ENCODE measurements at regions not wholly inside any gene's neighbourhood (a gene's known extent, or its start where the extent isn't known, plus 50 kb on each side); places are given as distances from the start of the nearest gene placed in this dataset.

DNA sequence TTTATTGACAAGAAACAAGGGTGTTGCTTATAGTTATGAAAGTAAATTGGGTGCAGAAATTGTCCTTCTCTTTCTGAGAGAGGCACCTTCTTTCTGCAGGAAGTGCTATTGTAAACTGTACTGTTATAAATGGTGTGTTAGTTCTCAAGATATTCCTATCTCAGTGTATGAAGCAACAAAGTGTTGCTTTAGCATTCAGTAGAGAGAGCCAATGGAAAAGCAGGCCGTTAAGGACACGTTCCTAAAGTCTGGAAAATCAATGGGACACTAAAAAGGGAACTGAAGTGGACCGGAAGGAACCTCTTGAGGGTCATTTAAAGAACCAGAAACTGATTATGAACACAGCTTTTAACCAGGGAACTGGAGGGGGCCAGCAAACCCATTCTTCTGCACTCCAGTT is 510.0 kb upstream of the ZEB2 start:
- Histone ChIP-seq H3K79me2 (ENCODE audit: control insufficient read depth, insufficient read depth, low read length, unreplicated experiment) (no peaks in the 10 kb centered on the region), H3K4me1 (ENCODE audit: control insufficient read depth, insufficient read depth, low read length, unreplicated experiment) (no peaks in the 10 kb centered on the region), H3K27ac (ENCODE audit: low read depth, low read length) (no peak overlapping the region), H2AFZ (ENCODE audit: low read length, unreplicated experiment) (no peak overlapping the region), H3K27me3 (ENCODE audit: insufficient read depth, low read length) (no peaks in the 10 kb centered on the region), H3K36me3 (ENCODE audit: insufficient read depth, low read length) (no peaks in the 10 kb centered on the region), H3K4me3 (ENCODE audit: low read depth, low read length) (no peak overlapping the region)

- no peak overlapping the region for H3K4me3 ChIP-seq (ENCODE audit: low read depth, low read length)
- no peaks in the 10 kb centered on the region for H3K79me2 ChIP-seq (ENCODE audit: control insufficient read depth, insufficient read depth, low read length, unreplicated experiment)
- H3K36me3 ChIP-seq (ENCODE audit: insufficient read depth, low read length), result no peaks in the 10 kb centered on the region
- no peaks in the 10 kb centered on the region for H3K4me1 ChIP-seq (ENCODE audit: control insufficient read depth, insufficient read depth, low read length, unreplicated experiment)
- no peaks in the 10 kb centered on the region for H3K27me3 ChIP-seq (ENCODE audit: insufficient read depth, low read length)
- H3K27ac ChIP-seq (ENCODE audit: low read depth, low read length), result no peak overlapping the region
- no peak overlapping the region for H2AFZ ChIP-seq (ENCODE audit: low read length, unreplicated experiment)
These were observed 509.2 kb upstream of the ZEB2 start for GRCh38 chr2:145029081-145029480.

DNA sequence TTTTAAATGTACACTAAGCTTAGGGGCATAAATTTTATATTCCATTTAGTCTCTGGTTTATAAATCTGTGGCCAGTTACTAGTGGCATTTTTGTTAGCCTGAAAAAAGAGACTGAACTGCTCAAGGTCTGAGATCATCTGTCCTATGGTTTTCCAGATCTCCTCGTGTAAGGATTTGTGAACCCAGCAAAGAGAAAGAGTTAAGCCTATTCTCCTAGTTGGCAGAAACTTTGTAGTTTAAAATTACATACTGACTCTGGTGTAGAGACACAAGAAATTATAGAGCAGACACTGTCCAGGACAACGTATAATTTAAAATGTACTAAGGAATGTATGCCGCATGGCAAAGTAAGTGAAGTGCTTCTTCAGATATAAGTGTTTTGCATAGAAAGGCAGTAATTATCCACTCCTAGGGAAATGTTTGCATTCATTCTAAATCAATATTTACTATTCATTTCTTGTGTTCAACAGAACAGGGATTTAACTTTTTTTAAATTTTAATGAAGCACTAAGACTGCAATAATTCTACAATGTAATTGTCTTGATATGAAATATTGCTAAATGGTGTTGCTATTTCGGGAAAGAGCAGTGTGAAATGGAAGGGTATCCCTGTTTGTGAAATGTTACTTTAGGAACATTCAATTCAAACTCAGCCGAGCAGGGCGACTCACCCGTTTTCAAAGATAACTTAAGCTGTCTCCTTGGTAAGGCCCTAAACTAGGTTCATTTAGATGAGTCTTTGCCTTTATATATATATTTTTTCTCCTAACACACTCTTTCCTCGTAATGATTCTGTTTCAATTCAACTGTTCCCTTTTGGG is 508.4 kb upstream of the ZEB2 start:
- H3K4me3 ChIP-seq (ENCODE audit: low read depth, low read length), result no peak overlapping the region
- H2AFZ ChIP-seq (ENCODE audit: low read length, unreplicated experiment), result no peak overlapping the region
- no peaks in the 10 kb centered on the region for H3K27me3 ChIP-seq (ENCODE audit: insufficient read depth, low read length)
- no peaks in the 10 kb centered on the region for H3K36me3 ChIP-seq (ENCODE audit: insufficient read depth, low read length)
- no peaks in the 10 kb centered on the region for H3K79me2 ChIP-seq (ENCODE audit: control insufficient read depth, insufficient read depth, low read length, unreplicated experiment)
- H3K4me1 ChIP-seq (ENCODE audit: control insufficient read depth, insufficient read depth, low read length, unreplicated experiment), result no peaks in the 10 kb centered on the region
- H3K27ac ChIP-seq (ENCODE audit: low read depth, low read length), result no peak overlapping the region

- H3K27ac ChIP-seq (ENCODE audit: low read depth, low read length), result no peak overlapping the region
- no peak overlapping the region for H3K4me3 ChIP-seq (ENCODE audit: low read depth, low read length)
- H3K4me1 ChIP-seq (ENCODE audit: control insufficient read depth, insufficient read depth, low read length, unreplicated experiment), result peaks cover 14% of the 10 kb centered on the region
- H3K27me3 ChIP-seq (ENCODE audit: insufficient read depth, low read length), result no peaks in the 10 kb centered on the region
- H3K79me2 ChIP-seq (ENCODE audit: control insufficient read depth, insufficient read depth, low read length, unreplicated experiment), result no peaks in the 10 kb centered on the region
- H3K36me3 ChIP-seq (ENCODE audit: insufficient read depth, low read length), result no peaks in the 10 kb centered on the region
- H2AFZ ChIP-seq (ENCODE audit: low read length, unreplicated experiment), result peak overlapping the region; percentile 30
These were observed 506.8 kb upstream of the ZEB2 start for GRCh38 chr2:145026456-145027455.

DNA sequence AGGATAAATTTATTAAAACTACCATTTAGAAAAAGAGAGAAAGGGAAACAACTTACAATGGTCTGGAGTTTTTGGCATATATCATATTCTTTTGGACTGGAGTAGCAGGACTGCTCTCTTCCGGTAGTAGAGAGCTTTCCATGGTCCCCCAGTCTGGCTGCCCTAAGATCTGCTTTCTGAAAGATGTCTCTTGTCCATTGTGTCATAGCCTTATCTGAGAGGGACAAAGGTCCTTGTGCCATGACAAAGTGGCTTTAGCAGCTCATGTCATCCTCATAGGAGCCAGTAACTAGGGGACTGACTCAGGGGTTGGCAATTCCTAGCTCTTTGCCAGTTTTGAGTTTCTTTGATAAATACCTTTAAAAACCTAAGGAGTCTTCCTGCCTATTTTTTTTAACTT is 505.5 kb upstream of the ZEB2 start:
- H3K27ac ChIP-seq (ENCODE audit: low read depth, low read length), result no peak overlapping the region
- H3K27me3 ChIP-seq (ENCODE audit: insufficient read depth, low read length), result no peaks in the 10 kb centered on the region
- H3K4me1 ChIP-seq (ENCODE audit: control insufficient read depth, insufficient read depth, low read length, unreplicated experiment), result peaks cover 27% of the 10 kb centered on the region
- no peaks in the 10 kb centered on the region for H3K79me2 ChIP-seq (ENCODE audit: control insufficient read depth, insufficient read depth, low read length, unreplicated experiment)
- no peak overlapping the region for H3K4me3 ChIP-seq (ENCODE audit: low read depth, low read length)
- H3K36me3 ChIP-seq (ENCODE audit: insufficient read depth, low read length), result no peaks in the 10 kb centered on the region
- no peak overlapping the region for H2AFZ ChIP-seq (ENCODE audit: low read length, unreplicated experiment)

DNA sequence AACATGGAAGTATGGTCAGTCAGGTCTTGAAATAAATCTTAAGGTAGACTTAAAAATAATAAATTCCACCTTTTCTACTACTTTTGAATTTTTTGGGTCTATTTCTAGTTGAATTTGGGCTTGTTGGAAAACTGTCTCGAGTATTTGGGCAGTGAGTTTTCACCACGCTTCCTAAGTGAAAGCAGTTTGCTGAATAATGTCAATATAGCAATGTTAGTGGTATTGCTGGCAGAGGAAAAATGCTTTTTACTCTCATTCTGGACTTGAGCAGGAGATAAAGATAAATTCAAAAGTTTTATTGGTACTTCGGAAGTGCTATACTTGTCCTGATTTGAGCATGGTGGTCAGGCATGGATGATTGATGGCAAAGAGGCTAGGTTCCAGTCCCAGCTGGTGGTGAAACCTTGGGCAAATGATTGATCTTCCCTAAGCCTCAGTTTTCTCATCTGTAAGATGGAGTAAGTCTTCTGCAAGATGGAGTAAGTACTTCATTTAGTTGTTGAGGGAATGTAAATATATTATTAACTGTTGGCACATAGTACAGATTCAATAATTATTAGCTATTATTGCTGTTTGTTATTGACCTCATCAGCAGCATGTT is 503.5 kb upstream of the ZEB2 start:
- Histone ChIP-seq H3K4me3 (ENCODE audit: low read depth, low read length) (peak overlapping the region; percentile 66), H3K4me1 (ENCODE audit: control insufficient read depth, insufficient read depth, low read length, unreplicated experiment) (peaks cover 27% of the 10 kb centered on the region), H3K79me2 (ENCODE audit: control insufficient read depth, insufficient read depth, low read length, unreplicated experiment) (no peaks in the 10 kb centered on the region), H2AFZ (ENCODE audit: low read length, unreplicated experiment) (peak overlapping the region; percentile 26), H3K36me3 (ENCODE audit: insufficient read depth, low read length) (no peaks in the 10 kb centered on the region), H3K27ac (ENCODE audit: low read depth, low read length) (peak overlapping the region; percentile 83), H3K27me3 (ENCODE audit: insufficient read depth, low read length) (no peaks in the 10 kb centered on the region)

- Histone ChIP-seq H2AFZ (ENCODE audit: low read length, unreplicated experiment) (peak overlapping the region; percentile 26), H3K27ac (ENCODE audit: low read depth, low read length) (peak overlapping the region; percentile 83), H3K4me3 (ENCODE audit: low read depth, low read length) (peak overlapping the region; percentile 66), H3K27me3 (ENCODE audit: insufficient read depth, low read length) (no peaks in the 10 kb centered on the region), H3K4me1 (ENCODE audit: control insufficient read depth, insufficient read depth, low read length, unreplicated experiment) (peaks cover 28% of the 10 kb centered on the region), H3K79me2 (ENCODE audit: control insufficient read depth, insufficient read depth, low read length, unreplicated experiment) (no peaks in the 10 kb centered on the region), H3K36me3 (ENCODE audit: insufficient read depth, low read length) (no peaks in the 10 kb centered on the region)
These were observed 502.9 kb upstream of the ZEB2 start for GRCh38 chr2:145022666-145023333.

DNA sequence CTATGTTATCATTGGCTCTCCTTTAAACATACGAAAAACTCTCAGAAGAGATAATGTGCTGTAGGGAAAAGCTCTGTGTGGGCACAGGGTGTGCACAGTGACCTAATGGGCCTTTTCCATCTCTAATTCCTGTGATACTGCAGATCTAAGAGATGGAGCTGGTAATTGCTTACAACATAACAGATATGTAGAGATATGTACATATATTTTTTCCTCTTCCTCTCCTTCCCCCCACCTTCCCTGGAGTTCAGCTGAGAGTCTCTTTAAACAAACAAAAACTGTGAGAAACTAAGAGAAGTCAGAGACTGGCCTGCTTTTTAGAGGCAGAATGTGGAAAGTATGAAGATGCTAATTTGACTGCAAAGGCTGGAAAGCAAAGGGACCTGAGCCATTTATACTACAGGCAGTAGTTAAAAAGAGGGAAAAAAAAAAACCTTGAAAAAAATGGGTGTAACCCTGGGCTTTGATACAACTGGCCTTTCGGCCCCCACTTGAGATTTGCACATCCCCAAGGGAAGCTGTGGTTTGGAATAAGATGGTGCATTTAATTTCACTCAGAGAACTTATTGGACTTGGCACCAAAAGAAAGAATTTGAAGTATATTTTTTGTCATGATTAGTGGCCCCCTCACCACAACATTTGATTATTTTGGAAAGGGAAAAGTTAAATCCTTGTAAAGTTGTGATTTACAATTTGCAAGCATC is 502.2 kb upstream of the ZEB2 start:
- Histone ChIP-seq H3K4me1 (ENCODE audit: control insufficient read depth, insufficient read depth, low read length, unreplicated experiment) (peaks cover 33% of the 10 kb centered on the region), H3K27ac (ENCODE audit: low read depth, low read length) (peak overlapping the region; percentile 83), H3K79me2 (ENCODE audit: control insufficient read depth, insufficient read depth, low read length, unreplicated experiment) (no peaks in the 10 kb centered on the region), H3K36me3 (ENCODE audit: insufficient read depth, low read length) (no peaks in the 10 kb centered on the region), H2AFZ (ENCODE audit: low read length, unreplicated experiment) (peak overlapping the region; percentile 26), H3K27me3 (ENCODE audit: insufficient read depth, low read length) (no peaks in the 10 kb centered on the region), H3K4me3 (ENCODE audit: low read depth, low read length) (peak overlapping the region; percentile 66)

DNA sequence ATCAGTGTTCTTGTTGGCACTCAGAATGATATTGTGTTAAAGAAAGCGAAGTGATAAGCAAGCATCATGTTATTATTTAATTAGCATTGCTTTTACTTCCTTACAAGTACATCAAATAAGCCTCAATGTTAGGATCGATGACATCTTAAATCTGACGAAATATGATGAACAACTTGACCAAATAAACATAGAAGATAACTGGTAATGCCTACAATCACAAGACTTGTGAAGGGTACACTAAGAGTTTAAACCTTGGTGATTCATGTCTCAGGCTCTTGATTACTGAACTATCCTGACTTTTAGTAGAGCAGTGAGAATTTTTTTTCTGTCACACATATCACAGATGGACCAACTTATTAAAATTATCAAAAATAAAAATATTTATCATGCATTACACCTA is 500.8 kb upstream of the ZEB2 start:
- Histone ChIP-seq H2AFZ (ENCODE audit: low read length, unreplicated experiment) (no peak overlapping the region), H3K4me3 (ENCODE audit: low read depth, low read length) (no peak overlapping the region), H3K4me1 (ENCODE audit: control insufficient read depth, insufficient read depth, low read length, unreplicated experiment) (peaks cover 40% of the 10 kb centered on the region), H3K27ac (ENCODE audit: low read depth, low read length) (peak overlapping the region; percentile 1; the same call in 1 of the 2 replicates), H3K79me2 (ENCODE audit: control insufficient read depth, insufficient read depth, low read length, unreplicated experiment) (no peaks in the 10 kb centered on the region), H3K36me3 (ENCODE audit: insufficient read depth, low read length) (no peaks in the 10 kb centered on the region), H3K27me3 (ENCODE audit: insufficient read depth, low read length) (no peaks in the 10 kb centered on the region)
